ENCODE measurements at regions not wholly inside any gene's neighbourhood (a gene's known extent, or its start where the extent isn't known, plus 50 kb on each side); places are given as distances from the start of the nearest gene placed in this dataset.

DNA sequence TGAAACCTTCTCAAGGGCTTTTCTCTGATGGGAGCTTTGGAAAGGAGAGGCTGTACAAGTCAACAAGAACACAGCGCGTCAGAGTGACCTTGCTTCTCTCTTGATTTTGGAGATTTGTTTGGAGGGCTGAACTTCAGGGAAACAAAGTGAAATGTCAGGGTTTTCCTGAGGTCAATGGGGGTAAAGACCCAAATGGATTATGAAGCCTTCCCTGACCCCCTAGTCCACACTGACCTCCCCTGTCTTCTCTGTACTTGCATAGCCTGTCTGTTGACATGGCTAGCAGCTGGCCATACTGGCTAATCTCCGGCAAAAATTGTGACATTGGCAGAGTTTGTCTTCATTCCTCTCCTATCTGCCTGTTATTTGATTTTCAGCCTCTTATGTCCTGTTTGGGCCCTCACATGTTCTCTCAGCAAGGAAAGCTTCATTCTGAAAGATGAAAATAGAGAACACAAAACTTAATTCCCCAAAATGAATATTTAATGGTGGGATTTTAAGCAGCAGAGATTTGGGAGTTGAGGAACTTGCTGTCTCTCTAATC lies 149.3 kb upstream of the HAAO start:
- BruUV-seq (replicated peaks) = no TSS peak
- in situ Hi-C loops (cut with HindIII; ENCODE audit: low pct_unique_long_range_greater_than_20kb, low sequenced_read_pairs) (no loop called here), intact Hi-C loops (cut with micrococcal nuclease; ENCODE audit: unreplicated experiment) (no loop called here)
- H3K4me3 ChIP-seq (ENCODE audit: low read depth in 2 of 2, low read length in 2 of 2) = no peak overlapping the region
- ATAC-seq = no peak
- H3K36me3 ChIP-seq (ENCODE audit: control insufficient read depth, insufficient read depth, low read length) = no peaks in the 10 kb centered on the region
- TF ChIP-seq POLR2AphosphoS5 (IDR thresholded peaks at IDR 0.05; ENCODE audit: low read depth, low read length) (no peak), TCF7L2 (IDR thresholded peaks at IDR 0.05; ENCODE audit: low read depth, low read length) (no peak), SIN3A (IDR thresholded peaks at IDR 0.05; ENCODE audit: borderline replicate concordance, insufficient read depth, low read depth, low read length) (no peak)
- TF ChIP-seq, protein P1, sequence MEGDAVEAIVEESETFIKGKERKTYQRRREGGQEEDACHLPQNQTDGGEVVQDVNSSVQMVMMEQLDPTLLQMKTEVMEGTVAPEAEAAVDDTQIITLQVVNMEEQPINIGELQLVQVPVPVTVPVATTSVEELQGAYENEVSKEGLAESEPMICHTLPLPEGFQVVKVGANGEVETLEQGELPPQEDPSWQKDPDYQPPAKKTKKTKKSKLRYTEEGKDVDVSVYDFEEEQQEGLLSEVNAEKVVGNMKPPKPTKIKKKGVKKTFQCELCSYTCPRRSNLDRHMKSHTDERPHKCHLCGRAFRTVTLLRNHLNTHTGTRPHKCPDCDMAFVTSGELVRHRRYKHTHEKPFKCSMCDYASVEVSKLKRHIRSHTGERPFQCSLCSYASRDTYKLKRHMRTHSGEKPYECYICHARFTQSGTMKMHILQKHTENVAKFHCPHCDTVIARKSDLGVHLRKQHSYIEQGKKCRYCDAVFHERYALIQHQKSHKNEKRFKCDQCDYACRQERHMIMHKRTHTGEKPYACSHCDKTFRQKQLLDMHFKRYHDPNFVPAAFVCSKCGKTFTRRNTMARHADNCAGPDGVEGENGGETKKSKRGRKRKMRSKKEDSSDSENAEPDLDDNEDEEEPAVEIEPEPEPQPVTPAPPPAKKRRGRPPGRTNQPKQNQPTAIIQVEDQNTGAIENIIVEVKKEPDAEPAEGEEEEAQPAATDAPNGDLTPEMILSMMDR (IDR thresholded peaks at IDR 0.05) = no peak
- TF ChIP-seq, protein P2, sequence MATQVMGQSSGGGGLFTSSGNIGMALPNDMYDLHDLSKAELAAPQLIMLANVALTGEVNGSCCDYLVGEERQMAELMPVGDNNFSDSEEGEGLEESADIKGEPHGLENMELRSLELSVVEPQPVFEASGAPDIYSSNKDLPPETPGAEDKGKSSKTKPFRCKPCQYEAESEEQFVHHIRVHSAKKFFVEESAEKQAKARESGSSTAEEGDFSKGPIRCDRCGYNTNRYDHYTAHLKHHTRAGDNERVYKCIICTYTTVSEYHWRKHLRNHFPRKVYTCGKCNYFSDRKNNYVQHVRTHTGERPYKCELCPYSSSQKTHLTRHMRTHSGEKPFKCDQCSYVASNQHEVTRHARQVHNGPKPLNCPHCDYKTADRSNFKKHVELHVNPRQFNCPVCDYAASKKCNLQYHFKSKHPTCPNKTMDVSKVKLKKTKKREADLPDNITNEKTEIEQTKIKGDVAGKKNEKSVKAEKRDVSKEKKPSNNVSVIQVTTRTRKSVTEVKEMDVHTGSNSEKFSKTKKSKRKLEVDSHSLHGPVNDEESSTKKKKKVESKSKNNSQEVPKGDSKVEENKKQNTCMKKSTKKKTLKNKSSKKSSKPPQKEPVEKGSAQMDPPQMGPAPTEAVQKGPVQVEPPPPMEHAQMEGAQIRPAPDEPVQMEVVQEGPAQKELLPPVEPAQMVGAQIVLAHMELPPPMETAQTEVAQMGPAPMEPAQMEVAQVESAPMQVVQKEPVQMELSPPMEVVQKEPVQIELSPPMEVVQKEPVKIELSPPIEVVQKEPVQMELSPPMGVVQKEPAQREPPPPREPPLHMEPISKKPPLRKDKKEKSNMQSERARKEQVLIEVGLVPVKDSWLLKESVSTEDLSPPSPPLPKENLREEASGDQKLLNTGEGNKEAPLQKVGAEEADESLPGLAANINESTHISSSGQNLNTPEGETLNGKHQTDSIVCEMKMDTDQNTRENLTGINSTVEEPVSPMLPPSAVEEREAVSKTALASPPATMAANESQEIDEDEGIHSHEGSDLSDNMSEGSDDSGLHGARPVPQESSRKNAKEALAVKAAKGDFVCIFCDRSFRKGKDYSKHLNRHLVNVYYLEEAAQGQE (IDR thresholded peaks at IDR 0.05; ENCODE audit: insufficient read depth in 1 of 2, low read depth in 2 of 2, low read length in 1 of 2) = no peak
- H3K4me1 ChIP-seq (ENCODE audit: control insufficient read depth, insufficient read depth, low read length) = no peaks in the 10 kb centered on the region
- no peak for DNase-seq (ENCODE audit: low read depth, low spot score)
- no peaks in the 10 kb centered on the region for H3K9me3 ChIP-seq (ENCODE audit: control insufficient read depth, insufficient read depth, low read depth, low read length)
- POLR2A ChIA-PET = no interaction called here
- no peak overlapping the region for H3K27ac ChIP-seq (ENCODE audit: low read length)
- CTCF ChIA-PET = no interaction called here
- no peaks in the 10 kb centered on the region for H3K27me3 ChIP-seq (ENCODE audit: control insufficient read depth, insufficient read depth, low read length)

DNA sequence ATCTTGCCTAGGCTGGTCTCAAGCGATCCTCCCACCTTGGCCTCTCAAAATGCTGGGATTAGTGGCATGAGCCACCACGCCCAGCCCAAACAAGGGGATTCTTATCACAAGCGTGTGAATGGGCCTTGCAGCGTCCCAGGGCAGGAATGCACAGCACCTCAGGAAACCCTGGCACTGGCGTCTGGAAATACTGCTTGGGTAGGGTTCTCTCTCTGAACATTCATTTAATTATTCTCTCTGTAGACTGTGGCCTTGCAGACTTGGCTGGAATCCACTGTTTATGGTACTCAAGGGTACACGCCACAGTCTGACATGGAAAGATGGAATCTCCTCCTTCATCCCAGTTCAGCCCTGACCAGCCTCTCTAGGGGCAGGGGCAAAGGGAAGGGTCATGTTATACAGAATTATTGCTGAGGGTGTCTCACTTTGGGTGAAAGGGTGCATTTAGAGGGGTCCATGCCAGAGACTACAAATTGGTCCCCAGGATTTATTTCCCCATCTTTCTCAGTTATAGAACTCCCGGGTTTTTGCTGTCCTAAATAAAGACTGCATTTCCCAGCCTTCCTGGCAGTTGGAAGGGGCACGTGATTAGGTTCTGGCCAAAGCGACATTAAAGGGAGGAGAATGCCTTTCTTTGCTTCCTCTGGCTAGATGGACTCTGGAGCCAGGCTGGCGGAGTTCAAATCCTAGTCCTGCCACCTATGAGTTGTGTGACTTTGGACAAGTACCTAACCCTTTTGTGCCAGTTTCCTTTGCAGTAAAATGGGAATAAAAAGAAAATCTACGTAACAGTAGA lies 147.2 kb upstream of the HAAO start:
- TF ChIP-seq, protein P1 (IDR thresholded peaks at IDR 0.05) = no peak
- TF ChIP-seq SIN3A (IDR thresholded peaks at IDR 0.05; ENCODE audit: borderline replicate concordance, insufficient read depth, low read depth, low read length) = no peak
- no peak for TF ChIP-seq TCF7L2 (IDR thresholded peaks at IDR 0.05; ENCODE audit: low read depth, low read length)
- no peak for TF ChIP-seq POLR2AphosphoS5 (IDR thresholded peaks at IDR 0.05; ENCODE audit: low read depth, low read length)
- TF ChIP-seq, protein P2 (IDR thresholded peaks at IDR 0.05; ENCODE audit: insufficient read depth in 1 of 2, low read depth in 2 of 2, low read length in 1 of 2) = no peak
- no peak for ATAC-seq
- BruUV-seq (replicated peaks) = no TSS peak
- in situ Hi-C loops (cut with HindIII; ENCODE audit: low pct_unique_long_range_greater_than_20kb, low sequenced_read_pairs) (no loop called here), intact Hi-C loops (cut with micrococcal nuclease; ENCODE audit: unreplicated experiment) (no loop called here)
- Histone ChIP-seq H3K4me1 (ENCODE audit: control insufficient read depth, insufficient read depth, low read length) (no peaks in the 10 kb centered on the region), H3K9me3 (ENCODE audit: control insufficient read depth, insufficient read depth, low read depth, low read length) (no peaks in the 10 kb centered on the region), H3K27me3 (ENCODE audit: control insufficient read depth, insufficient read depth, low read length) (no peaks in the 10 kb centered on the region), H3K4me3 (ENCODE audit: low read depth in 2 of 2, low read length in 2 of 2) (no peak overlapping the region), H3K36me3 (ENCODE audit: control insufficient read depth, insufficient read depth, low read length) (no peaks in the 10 kb centered on the region), H3K27ac (ENCODE audit: low read length) (no peak overlapping the region)
- ChIA-PET POLR2A (no interaction called here), CTCF (no interaction called here)
- no peak for DNase-seq (ENCODE audit: low read depth, low spot score)

Data from Panc1 (cell line).